IPS-18a (cell line): ENCODE measurements at regions not wholly inside any gene's neighbourhood (a gene's known extent, or its start where the extent isn't known, plus 50 kb on each side); places are given as distances from the start of the nearest gene placed in this dataset.

Source experiments
- H3K27ac ChIP-seq: one replicate; pipeline ENCODE4 v1.5.1; 2013; ENCODE audit warnings: low read length
- H3K27me3 ChIP-seq: one replicate; pipeline ENCODE4 v1.6.1; 2013; ENCODE audit warnings: mild to moderate bottlenecking, low read length; ENCODE audit not compliant: control insufficient read depth, insufficient read depth
- H3K36me3 ChIP-seq: one replicate; pipeline ENCODE4 v1.6.1; 2013; ENCODE audit warnings: low read depth, low read length; ENCODE audit not compliant: control insufficient read depth
- H3K4me1 ChIP-seq: one replicate; pipeline ENCODE4 v1.6.1; 2013; ENCODE audit warnings: low read depth, low read length; ENCODE audit not compliant: control insufficient read depth
- H3K4me3 ChIP-seq: one replicate; pipeline ENCODE4 v1.5.1; 2013; ENCODE audit warnings: low read length
- H3K9ac ChIP-seq: one replicate; pipeline ENCODE4 v1.6.1; 2013; ENCODE audit warnings: mild to moderate bottlenecking, low read length, moderate library complexity
- H3K9me3 ChIP-seq: one replicate; pipeline ENCODE4 v1.6.1; 2013; ENCODE audit warnings: low read depth, low read length; ENCODE audit not compliant: control insufficient read depth

DNA sequence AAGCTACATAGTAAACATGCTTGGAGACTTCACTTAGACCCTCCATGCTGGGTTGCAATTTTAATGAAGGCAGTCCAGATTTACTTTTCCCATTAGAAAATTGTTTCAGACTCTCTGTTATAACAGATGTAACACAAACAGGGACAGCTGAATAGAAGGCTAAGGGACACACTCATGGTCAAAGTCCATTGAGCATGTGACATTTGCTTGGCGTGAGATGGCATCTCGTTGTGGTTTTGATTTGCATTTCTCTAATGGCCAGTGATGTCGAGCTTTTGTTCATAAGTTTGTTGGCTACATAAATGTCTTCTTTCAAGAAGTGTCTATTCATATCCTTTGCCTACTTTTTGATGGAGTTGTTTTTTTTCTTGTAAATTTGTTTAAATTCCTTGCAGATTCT lies 358.2 kb upstream of the CLNK start:
- H3K9me3 ChIP-seq = no peaks in the 10 kb centered on the region
- no peak overlapping the region for H3K4me3 ChIP-seq

DNA sequence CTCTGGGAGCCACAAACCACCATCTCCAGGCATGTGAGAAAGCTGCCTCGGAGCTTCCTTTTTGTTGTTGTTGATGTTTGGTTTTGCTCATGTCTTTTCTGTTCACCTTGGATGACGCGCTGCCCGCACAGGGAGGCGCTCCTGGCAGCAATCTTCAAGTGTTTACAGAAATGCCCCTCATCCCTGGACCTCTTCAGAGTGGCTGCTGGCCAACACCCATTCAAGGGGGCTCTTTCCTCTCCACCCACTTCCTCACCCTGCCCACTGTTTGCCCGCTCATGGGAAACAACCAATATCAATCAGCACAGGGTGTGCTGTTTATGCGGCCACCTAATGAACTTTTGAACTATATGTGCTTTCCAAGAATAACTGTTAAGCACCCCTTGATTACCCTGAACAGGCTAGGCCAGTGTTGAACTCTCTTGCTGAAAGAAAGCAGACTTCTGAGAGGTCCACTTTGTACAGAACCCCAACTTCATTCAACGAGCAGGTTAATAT lies 355.1 kb upstream of the CLNK start:
- Histone ChIP-seq H3K4me1 (no peaks in the 10 kb centered on the region), H3K9ac (no peak overlapping the region), H3K27ac (no peak overlapping the region), H3K27me3 (no peaks in the 10 kb centered on the region), H3K36me3 (no peaks in the 10 kb centered on the region), H3K4me3 (no peak overlapping the region), H3K9me3 (no peaks in the 10 kb centered on the region)

More for the DNA sequence above, 358.2 kb upstream of the CLNK start:
- no peak overlapping the region for H3K9ac ChIP-seq
- no peaks in the 10 kb centered on the region for H3K4me1 ChIP-seq
- H3K27me3 ChIP-seq = no peaks in the 10 kb centered on the region
- no peaks in the 10 kb centered on the region for H3K36me3 ChIP-seq
- no peak overlapping the region for H3K27ac ChIP-seq

- H3K9ac ChIP-seq = no peak overlapping the region
- H3K4me3 ChIP-seq = no peak overlapping the region
- no peaks in the 10 kb centered on the region for H3K4me1 ChIP-seq
- H3K27ac ChIP-seq = no peak overlapping the region
- no peaks in the 10 kb centered on the region for H3K27me3 ChIP-seq
- H3K9me3 ChIP-seq = no peaks in the 10 kb centered on the region
- no peaks in the 10 kb centered on the region for H3K36me3 ChIP-seq
These were observed 354.4 kb upstream of the CLNK start for GRCh38 chr4:11038926-11039325.

- no peak overlapping the region for H3K9ac ChIP-seq
- no peaks in the 10 kb centered on the region for H3K4me1 ChIP-seq
- H3K9me3 ChIP-seq = no peaks in the 10 kb centered on the region
- H3K27ac ChIP-seq = no peak overlapping the region
- H3K27me3 ChIP-seq = no peaks in the 10 kb centered on the region
- H3K36me3 ChIP-seq = no peaks in the 10 kb centered on the region
- no peak overlapping the region for H3K4me3 ChIP-seq
These were observed 353.1 kb upstream of the CLNK start for GRCh38 chr4:11037637-11038036.

DNA sequence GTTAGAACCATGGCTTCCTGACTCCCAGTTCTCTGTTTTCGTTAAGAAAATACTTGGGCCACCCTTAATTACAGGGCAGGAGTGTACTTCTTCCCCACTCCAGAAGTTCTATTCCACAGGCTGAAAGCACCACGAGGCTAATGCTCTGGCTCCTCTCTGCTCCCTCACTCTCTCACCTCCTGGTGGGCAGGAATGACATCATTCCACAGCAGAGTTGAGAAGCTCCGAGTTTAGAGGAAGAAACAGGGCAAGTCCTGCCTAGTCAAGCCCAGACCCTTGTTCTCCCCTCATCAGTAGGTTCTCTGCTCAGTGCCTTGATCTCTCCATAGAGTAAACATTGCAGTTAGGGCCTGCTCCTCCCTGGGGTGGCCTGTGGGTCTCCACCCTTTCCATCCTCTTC lies 343.8 kb upstream of the CLNK start:
- Histone ChIP-seq H3K27ac (no peak overlapping the region), H3K9me3 (no peaks in the 10 kb centered on the region), H3K9ac (no peak overlapping the region), H3K27me3 (no peaks in the 10 kb centered on the region), H3K4me3 (no peak overlapping the region), H3K4me1 (no peaks in the 10 kb centered on the region), H3K36me3 (no peaks in the 10 kb centered on the region)

DNA sequence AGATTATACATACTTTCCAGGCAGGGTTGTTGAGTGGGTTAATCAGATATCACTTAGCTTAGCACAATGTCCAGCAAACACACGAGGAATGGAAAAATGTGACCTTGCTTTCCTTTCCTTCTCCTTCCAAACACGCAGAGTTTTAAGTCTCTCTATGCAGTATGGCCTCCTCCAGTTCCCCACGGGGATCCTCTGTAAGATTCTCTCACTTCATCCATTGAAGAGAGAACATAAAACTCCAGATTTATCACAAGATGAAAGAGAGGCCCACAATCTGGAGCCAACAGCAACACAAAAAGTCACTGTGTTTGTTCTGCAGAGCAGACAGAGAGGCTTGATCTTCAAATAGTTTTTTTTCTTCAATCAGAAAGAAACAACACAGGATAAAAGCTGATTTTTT lies 336.8 kb upstream of the CLNK start:
- H3K9me3 ChIP-seq = no peaks in the 10 kb centered on the region
- no peak overlapping the region for H3K4me3 ChIP-seq
- H3K4me1 ChIP-seq = no peaks in the 10 kb centered on the region
- H3K36me3 ChIP-seq = no peaks in the 10 kb centered on the region
- H3K27ac ChIP-seq = no peak overlapping the region
- H3K9ac ChIP-seq = no peak overlapping the region
- no peaks in the 10 kb centered on the region for H3K27me3 ChIP-seq

GRCh38 chr4:11019451-11020240 lies 335.1 kb upstream of the CLNK start:
- Histone ChIP-seq H3K4me1 (no peaks in the 10 kb centered on the region), H3K27me3 (no peaks in the 10 kb centered on the region), H3K27ac (no peak overlapping the region), H3K9me3 (no peaks in the 10 kb centered on the region), H3K9ac (no peak overlapping the region), H3K4me3 (no peak overlapping the region), H3K36me3 (no peaks in the 10 kb centered on the region)

DNA sequence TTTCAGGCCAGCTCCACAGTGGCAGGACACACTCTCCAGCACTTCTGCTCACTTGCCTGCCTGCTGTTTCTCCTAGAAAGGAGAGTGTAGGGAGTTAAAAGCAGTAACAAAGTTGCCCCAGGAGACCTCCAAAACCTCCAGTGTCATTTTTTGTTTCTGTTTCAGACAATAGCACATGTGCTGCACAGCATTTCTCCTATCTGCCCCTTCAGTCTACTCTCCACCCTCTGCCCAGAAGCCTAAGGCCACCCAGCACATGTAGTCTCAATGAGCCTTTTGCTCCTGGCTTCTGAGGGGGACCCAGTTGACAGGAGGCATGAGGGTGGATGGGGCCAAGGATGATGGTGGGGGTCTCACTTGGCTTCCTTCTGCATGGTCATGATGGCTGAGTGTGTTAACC lies 329.6 kb upstream of the CLNK start:
- Histone ChIP-seq H3K27me3 (no peaks in the 10 kb centered on the region), H3K36me3 (no peaks in the 10 kb centered on the region), H3K27ac (no peak overlapping the region), H3K9me3 (no peaks in the 10 kb centered on the region), H3K4me1 (no peaks in the 10 kb centered on the region), H3K9ac (no peak overlapping the region), H3K4me3 (no peak overlapping the region)

DNA sequence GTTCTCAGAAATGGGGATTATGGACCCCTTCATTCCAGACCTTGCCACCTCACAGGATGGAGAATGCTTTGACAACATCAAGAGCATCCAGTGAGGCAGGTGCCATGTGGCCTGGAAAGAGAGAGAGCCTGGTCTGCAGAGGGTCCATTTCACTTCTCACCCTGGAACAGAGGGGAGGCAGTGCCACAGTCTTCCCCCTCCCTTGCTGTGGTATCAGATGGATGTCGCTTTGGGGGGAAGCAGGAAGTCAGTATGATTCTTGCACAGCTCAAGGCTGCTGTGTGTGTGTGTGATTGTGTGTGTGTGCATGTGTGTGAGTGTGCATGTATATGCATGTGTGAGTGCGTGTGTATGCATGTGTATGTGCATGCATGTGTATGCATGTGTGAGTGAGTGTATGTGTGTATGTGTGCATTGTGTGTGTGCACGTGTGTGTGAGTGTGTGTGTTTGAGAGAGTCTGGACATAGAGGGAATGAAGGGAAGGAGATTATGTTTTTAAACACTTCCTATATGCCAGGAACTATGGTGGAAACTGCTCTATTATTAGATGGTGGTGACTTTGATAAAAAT lies 328.6 kb upstream of the CLNK start:
- no peak overlapping the region for H3K27ac ChIP-seq
- H3K9ac ChIP-seq = no peak overlapping the region
- no peaks in the 10 kb centered on the region for H3K9me3 ChIP-seq
- H3K27me3 ChIP-seq = no peaks in the 10 kb centered on the region
- no peaks in the 10 kb centered on the region for H3K4me1 ChIP-seq
- no peaks in the 10 kb centered on the region for H3K36me3 ChIP-seq
- no peak overlapping the region for H3K4me3 ChIP-seq

DNA sequence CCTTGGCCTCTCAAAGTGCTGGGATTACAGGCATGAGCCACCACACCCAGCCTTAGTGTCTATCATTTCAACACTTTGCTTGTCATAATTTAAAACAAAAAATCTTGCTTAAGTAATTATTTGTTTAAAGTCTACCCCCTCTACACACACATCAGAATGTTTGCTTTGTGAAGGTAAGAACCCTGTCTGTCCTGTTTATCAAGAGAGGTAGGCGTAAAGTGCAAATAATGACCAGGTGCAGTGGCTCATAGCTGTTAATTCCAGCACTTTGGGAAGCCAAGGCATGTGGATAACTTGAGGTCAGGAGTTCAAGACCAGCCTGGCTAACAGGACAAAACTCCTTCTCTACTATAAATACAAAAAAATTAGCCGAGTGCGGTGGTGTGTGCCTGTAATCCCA lies 326.7 kb upstream of the CLNK start:
- Histone ChIP-seq H3K27me3 (no peaks in the 10 kb centered on the region), H3K4me1 (no peaks in the 10 kb centered on the region), H3K9ac (no peak overlapping the region), H3K27ac (no peak overlapping the region), H3K4me3 (no peak overlapping the region), H3K36me3 (no peaks in the 10 kb centered on the region), H3K9me3 (no peaks in the 10 kb centered on the region)

- Histone ChIP-seq H3K36me3 (no peaks in the 10 kb centered on the region), H3K27me3 (no peaks in the 10 kb centered on the region), H3K4me1 (no peaks in the 10 kb centered on the region), H3K9ac (no peak overlapping the region), H3K9me3 (no peaks in the 10 kb centered on the region), H3K27ac (no peak overlapping the region), H3K4me3 (no peak overlapping the region)
These were observed 326.1 kb upstream of the CLNK start for GRCh38 chr4:11010624-11011023.

- Histone ChIP-seq H3K27ac (no peak overlapping the region), H3K4me3 (no peak overlapping the region), H3K4me1 (no peaks in the 10 kb centered on the region), H3K9me3 (no peaks in the 10 kb centered on the region), H3K27me3 (no peaks in the 10 kb centered on the region), H3K36me3 (no peaks in the 10 kb centered on the region), H3K9ac (no peak overlapping the region)
These were observed 324.7 kb upstream of the CLNK start for GRCh38 chr4:11009281-11009680.
